Neural progenitor cell (in vitro differentiated cells): ENCODE measurements at regions not wholly inside any gene's neighbourhood (a gene's known extent, or its start where the extent isn't known, plus 50 kb on each side); places are given as distances from the start of the nearest gene placed in this dataset.

Experiments
- CTCF ChIP-seq: fragments of 200-600 bp; sonication (generic); IDR thresholded peaks from 2 replicates; pipeline ENCODE4 v1.5.1; 2017; ENCODE audit warnings: antibody characterized with exemption, mild to moderate bottlenecking
- EZH2 ChIP-seq: fragments of 200-600 bp; sonication (generic); IDR thresholded peaks from 2 replicates; pipeline ENCODE4 v1.6.1; 2017; ENCODE audit warnings: antibody characterized with exemption, mild to moderate bottlenecking, moderate library complexity

- no peak for TF ChIP-seq CTCF
- no peak for TF ChIP-seq EZH2
These were observed 496.7 kb upstream of the CFAP20DC start for GRCh38 chr3:59546522-59546921.
